ENCODE measurements at regions not wholly inside any gene's neighbourhood (a gene's known extent, or its start where the extent isn't known, plus 50 kb on each side); places are given as distances from the start of the nearest gene placed in this dataset.

DNA sequence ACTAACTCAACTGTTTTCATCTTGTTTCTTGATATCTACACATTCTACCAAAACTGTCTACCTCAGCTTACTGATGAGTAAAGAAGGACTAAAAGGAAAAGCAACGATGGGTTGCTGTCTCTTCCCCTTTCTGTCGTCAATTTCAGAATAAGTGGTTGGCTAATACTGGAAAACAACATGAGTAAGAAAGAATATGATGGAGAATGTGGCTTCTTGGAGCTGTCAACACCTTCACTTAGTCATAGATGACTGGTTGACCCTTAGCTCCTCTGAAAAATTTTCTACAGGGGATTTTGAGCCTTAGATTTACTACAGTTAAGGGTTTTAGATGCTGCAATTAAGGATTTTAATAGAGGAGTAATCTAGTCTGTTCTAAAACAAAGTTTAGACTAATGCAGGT is 797.9 kb downstream of the TLE4 start:
- TF ChIP-seq, protein P1, sequence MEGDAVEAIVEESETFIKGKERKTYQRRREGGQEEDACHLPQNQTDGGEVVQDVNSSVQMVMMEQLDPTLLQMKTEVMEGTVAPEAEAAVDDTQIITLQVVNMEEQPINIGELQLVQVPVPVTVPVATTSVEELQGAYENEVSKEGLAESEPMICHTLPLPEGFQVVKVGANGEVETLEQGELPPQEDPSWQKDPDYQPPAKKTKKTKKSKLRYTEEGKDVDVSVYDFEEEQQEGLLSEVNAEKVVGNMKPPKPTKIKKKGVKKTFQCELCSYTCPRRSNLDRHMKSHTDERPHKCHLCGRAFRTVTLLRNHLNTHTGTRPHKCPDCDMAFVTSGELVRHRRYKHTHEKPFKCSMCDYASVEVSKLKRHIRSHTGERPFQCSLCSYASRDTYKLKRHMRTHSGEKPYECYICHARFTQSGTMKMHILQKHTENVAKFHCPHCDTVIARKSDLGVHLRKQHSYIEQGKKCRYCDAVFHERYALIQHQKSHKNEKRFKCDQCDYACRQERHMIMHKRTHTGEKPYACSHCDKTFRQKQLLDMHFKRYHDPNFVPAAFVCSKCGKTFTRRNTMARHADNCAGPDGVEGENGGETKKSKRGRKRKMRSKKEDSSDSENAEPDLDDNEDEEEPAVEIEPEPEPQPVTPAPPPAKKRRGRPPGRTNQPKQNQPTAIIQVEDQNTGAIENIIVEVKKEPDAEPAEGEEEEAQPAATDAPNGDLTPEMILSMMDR (IDR thresholded peaks at IDR 0.05; ENCODE audit: extremely low read depth, missing control alignments), result no peak
- DNase-seq (ENCODE audit: low spot score), result no peak

GRCh38 chr9:80366626-80367025 is 794.9 kb downstream of the TLE4 start:
- DNase-seq (ENCODE audit: low spot score), result no peak
- TF ChIP-seq, protein P1 (IDR thresholded peaks at IDR 0.05; ENCODE audit: extremely low read depth, missing control alignments), result no peak

- TF ChIP-seq, protein P1 (IDR thresholded peaks at IDR 0.05; ENCODE audit: extremely low read depth, missing control alignments), result no peak
- no peak for DNase-seq (ENCODE audit: low spot score)
Observed at GRCh38 chr9:80359941-80360881, 788.4 kb downstream of the TLE4 start.

DNA sequence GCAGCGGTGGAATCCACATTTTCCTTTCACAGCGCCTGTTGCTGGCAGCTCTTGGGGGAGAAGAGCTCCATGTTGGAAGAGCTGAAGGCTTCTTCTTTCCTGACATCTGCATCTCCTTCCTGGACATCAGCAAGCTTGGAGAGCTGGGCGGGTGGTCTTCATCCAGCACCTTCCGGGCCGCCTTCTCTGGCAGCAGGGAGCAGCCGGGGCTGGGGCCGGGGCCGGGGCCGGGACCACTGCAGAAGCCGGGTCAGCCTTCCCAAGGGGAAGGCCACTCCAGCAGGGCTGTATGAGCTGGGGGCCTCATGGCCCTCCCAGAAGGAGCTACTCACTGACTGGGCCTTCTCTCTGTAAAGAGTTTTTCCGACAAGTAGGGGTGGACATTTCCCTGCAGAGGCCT is 787.5 kb downstream of the TLE4 start:
- TF ChIP-seq, protein P1 (IDR thresholded peaks at IDR 0.05; ENCODE audit: extremely low read depth, missing control alignments), result no peak
- no peak for DNase-seq (ENCODE audit: low spot score)

GRCh38 chr9:80352967-80353366 is 781.2 kb downstream of the TLE4 start:
- no peak for DNase-seq (ENCODE audit: low spot score)
- TF ChIP-seq, protein P1 (IDR thresholded peaks at IDR 0.05; ENCODE audit: extremely low read depth, missing control alignments), result no peak

DNA sequence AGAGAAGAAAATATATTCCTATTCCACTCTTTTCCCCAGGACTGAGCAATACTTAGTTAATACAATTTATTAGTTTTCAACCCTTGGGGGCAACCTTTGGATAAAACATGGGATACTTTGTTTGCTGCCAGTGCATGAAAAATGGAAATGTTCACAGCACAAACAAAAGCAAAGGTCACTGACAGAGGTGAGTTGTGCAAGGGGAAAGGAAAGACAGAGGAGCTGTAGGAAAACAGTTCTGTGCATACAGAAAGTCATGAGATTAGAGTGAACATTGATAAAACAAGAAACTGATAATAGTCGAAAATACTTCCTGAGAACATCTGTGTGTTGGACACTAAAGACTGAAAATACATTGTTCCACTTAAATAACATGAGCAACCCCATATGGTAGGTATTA is 779.8 kb downstream of the TLE4 start:
- TF ChIP-seq, protein P1 (IDR thresholded peaks at IDR 0.05; ENCODE audit: extremely low read depth, missing control alignments), result no peak
- DNase-seq (ENCODE audit: low spot score), result no peak

DNA sequence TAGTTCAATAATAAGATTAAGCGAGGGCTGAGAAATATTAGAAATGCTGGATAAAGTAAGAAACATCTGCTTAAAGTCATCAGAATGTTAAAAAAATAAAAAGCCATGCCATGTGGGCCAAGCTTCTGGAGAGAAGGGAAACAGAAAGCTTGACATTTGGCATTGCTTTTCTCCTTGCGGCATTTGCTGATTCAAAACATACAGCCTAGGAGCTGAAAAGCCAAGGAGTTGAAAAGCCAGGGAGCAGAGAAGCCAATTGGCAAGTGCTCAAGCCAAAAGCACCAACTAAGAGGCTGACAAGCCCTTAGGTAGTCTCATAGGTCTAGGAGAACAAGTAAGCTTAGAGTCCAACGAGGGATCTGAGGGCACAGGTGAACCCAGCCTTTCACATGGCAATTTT is 754.3 kb downstream of the TLE4 start:
- DNase-seq (ENCODE audit: low spot score), result no peak
- TF ChIP-seq, protein P1 (IDR thresholded peaks at IDR 0.05; ENCODE audit: extremely low read depth, missing control alignments), result no peak
